Activated CD8-positive, alpha-beta memory T cell treated with anti-CD3 and anti-CD28 coated beads for 48 hours (primary cell): ENCODE measurements at regions not wholly inside any gene's neighbourhood (a gene's known extent, or its start where the extent isn't known, plus 50 kb on each side); places are given as distances from the start of the nearest gene placed in this dataset.
A peak's percentile ranks its signal among the peaks of the same experiment; 100 is the strongest.

Experiments used
- DNase-seq, 3 experiments: peaks; one replicate each; pipeline ENCODE4 v3.0.0-alpha.2; 2020; ENCODE audit warnings: low read depth in 2 of 3, low spot score in 2 of 3

GRCh38 chr10:77710759-77711682 is 73.4 kb upstream of the KCNMA1 start:
- peak; percentile 33 to 71 (median 68) for DNase-seq

DNA sequence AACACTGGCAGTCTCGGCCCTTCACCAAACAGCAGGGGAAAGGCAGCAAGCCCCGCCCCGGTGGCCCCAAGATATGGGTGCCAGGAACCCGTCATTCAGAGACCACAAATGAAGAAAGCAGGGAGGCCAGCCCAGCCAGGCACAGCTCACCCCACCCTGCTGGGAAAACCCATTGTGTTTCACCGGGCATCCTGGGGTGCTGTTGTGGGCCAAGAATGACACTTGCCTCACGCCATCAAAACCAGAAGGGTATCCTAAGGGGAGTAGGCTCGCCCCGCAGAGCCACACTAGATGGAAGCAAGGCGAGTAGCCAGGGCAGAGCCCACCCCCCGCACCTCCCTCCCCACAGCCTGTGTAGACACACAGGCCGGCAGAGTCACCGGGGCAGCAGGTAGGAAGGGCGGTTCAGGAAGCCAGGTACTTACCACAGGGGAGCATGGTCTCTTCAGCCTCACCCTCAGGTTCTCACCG is 72.5 kb upstream of the KCNMA1 start:
- no peak for DNase-seq

GRCh38 chr10:77707570-77707969 is 70.0 kb upstream of the KCNMA1 start:
- no peak for DNase-seq

GRCh38 chr10:77702166-77702565 is 64.6 kb upstream of the KCNMA1 start:
- no peak for DNase-seq

GRCh38 chr10:77700086-77700485 is 62.5 kb upstream of the KCNMA1 start:
- DNase-seq = no peak

- no peak for DNase-seq
Measured at GRCh38 chr10:77699080-77699645, 61.6 kb upstream of the KCNMA1 start.

DNA sequence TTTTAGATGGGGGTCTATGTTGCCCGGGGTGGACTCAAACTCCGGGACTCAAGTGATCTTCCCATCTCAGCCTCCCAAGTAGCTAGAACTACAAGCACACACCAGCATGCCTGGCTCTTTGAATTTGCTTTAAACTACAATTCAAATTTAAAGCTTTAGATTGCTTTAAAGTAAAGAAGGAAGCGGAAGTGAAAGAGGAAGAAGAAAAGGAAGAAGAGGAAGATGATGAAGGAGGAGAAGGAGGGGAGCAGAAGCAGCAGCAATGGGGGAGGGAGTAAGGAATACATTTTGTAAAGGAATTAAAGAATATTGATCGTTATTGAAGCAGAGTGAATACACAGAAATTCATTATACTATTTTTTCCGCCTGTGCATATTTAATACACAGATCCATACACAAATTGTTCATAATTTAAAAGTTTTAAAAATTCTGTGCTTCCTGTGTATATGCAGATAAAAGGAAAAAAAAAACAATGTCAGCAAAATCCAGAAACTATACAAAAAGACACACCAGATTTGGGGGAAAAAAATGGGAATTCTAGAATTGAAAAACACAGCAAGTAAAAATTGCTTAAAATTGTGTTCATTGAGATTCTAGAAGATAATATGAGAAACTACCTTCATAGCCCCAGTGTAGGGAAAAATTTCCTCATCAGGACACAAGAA is 60.8 kb upstream of the KCNMA1 start:
- no peak for DNase-seq

GRCh38 chr10:77696584-77696983 is 59.0 kb upstream of the KCNMA1 start:
- DNase-seq = no peak

DNA sequence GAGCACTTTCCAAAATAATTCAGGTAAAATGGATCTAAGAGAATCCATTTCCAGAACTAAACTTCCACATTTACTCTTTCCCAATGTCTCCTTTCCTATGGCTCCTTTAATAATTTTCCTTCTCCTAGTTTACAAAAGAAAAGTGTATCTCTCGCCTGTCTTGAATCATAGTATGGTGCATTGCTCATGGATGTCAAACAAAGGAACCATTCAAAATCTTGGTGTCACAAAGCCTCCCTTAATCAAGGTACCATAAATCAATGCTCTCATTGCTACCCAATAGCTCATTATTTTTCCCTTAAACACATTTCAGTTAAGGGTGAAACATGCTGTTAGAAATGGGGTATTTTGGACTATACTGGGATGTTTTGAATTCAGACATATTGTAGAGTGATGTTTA is 57.6 kb upstream of the KCNMA1 start:
- no peak for DNase-seq

DNA sequence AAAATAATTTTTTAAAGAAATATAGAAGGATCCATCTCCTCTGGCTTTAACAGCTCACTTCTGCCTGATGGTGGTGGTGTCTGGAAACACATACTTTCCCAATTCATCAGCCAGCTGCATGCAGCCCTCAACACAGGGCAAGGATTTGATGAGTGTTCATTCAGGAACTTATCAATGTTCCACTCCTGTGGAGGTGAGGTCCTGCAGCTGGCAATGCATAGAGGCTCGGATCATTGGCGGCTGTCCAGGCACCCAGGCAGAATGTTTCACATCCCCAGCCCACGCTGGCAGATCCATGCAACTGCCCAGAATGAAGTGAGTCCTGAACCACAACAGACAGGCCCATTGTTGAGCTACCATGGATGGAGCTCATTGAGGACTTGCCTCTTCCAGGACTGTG is 55.2 kb upstream of the KCNMA1 start:
- DNase-seq = no peak

DNA sequence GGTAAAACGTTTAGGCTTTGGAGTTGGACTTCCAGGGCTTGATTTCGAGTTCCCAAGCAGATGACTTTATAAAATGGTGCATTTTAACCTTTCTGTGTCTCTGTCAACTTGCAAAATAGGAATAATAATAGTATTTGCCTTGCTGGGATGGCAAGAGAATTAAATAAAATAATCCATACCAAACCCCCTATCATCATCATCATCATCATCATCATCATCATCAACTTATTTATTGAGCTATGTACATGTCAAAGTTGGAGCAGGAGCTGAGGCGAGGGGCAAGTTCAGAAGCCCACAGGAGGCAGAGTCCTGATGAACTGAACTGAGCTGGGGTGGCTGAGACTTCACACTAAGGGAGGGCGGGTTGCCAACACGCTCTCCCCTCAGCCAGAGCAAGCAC is 51.7 kb upstream of the KCNMA1 start:
- DNase-seq = no peak

DNA sequence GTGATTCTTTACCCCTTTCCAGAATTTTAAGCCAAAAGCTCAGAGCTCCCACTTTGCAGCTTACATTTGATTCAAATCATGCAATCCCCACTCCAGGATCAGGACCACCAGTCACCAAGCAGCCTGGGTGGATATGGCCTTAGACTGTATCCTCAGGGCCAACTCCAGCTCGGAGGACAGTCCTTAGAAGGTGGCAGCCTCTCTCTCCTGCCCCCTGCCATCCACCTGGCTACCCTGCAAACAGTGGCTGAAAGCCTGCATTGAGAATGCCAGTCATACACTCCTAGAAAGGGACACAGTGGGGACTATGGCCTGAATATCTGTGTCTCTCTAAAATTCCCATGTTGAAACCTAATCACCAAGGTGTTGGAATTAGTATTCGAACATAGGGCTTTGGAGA is 50.0 kb upstream of the KCNMA1 start:
- no peak for DNase-seq
